ENCODE measurements at regions not wholly inside any gene's neighbourhood (a gene's known extent, or its start where the extent isn't known, plus 50 kb on each side); places are given as distances from the start of the nearest gene placed in this dataset.
"Not testable (repeated sequence)": the region's sequence is repeated elsewhere in the genome, so short reads cannot be mapped to it uniquely, and the experiment has no call there.

DNA sequence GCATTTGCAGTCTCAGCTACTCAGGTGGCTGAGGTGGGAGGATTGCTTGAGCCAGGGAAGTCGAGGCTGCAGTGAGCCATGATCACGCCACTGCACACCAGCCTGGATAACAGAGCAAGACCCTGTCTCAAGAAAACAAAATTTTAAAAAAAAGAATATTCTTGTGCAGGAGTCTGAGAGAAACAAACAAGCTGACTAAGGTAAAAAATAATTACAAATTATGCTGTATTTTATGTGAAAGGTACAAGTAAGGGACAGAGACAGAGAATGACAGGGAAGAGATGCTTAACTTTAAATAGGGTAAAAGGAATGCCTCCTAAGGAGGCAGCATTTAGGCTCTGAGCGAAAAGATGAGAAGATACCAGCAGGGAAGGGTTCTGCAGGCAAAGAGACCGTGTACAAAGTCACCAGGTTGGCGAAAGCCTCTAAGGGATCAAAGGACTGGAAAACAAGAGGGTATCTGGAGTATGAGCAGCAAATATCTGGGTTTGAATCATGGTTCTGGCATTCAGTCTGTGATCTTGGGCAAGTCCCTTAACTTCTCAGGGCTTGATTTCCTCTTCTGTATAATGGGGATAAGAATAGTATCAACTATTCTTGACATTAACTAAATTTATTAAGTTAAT lies 106.2 kb upstream of the RHOBTB1 start:
- no peak for TF ChIP-seq CTCF (IDR thresholded peaks at IDR 0.05; ENCODE audit: unreplicated experiment)
- H3K27me3 Mint-ChIP-seq (ENCODE audit: unreplicated experiment), result peaks cover 2% of the 10 kb centered on the region
- no peaks in the 10 kb centered on the region for H3K36me3 Mint-ChIP-seq (ENCODE audit: low read depth, unreplicated experiment)
- DNase-seq (ENCODE audit: low spot score), result no peak
- H3K27ac Mint-ChIP-seq (ENCODE audit: unreplicated experiment), result no peak overlapping the region
- no peaks in the 10 kb centered on the region for H3K4me1 Mint-ChIP-seq (ENCODE audit: unreplicated experiment)
- H3K4me3 Mint-ChIP-seq (ENCODE audit: unreplicated experiment), result no peak overlapping the region
- H3K9me3 Mint-ChIP-seq (ENCODE audit: unreplicated experiment), result no peaks in the 10 kb centered on the region

DNA sequence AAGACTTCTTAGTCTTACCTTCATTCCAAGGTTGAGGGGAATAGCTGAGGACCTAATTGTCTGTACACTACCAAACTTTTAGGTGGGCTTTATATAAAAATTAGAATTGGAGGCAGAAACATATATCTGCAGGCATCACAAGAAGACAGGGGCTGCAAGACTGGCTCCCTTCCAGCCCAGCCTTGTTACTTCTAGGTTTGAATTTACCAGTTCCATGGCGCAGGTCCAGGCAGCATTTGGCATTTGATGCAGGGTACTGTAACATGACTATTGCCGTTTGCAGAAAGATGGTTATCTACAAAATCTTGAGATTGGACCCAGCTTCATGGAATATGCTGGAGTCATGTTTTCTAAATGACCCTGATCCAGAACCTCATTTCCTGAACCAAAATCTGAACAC lies 105.4 kb upstream of the RHOBTB1 start:
- Mint-ChIP-seq H3K27me3 (ENCODE audit: unreplicated experiment) (peaks cover 2% of the 10 kb centered on the region), H3K36me3 (ENCODE audit: low read depth, unreplicated experiment) (no peaks in the 10 kb centered on the region), H3K27ac (ENCODE audit: unreplicated experiment) (no peak overlapping the region), H3K9me3 (ENCODE audit: unreplicated experiment) (no peaks in the 10 kb centered on the region), H3K4me1 (ENCODE audit: unreplicated experiment) (no peaks in the 10 kb centered on the region), H3K4me3 (ENCODE audit: unreplicated experiment) (no peak overlapping the region)
- no peak for DNase-seq (ENCODE audit: low spot score)
- no peak for TF ChIP-seq CTCF (IDR thresholded peaks at IDR 0.05; ENCODE audit: unreplicated experiment)

DNA sequence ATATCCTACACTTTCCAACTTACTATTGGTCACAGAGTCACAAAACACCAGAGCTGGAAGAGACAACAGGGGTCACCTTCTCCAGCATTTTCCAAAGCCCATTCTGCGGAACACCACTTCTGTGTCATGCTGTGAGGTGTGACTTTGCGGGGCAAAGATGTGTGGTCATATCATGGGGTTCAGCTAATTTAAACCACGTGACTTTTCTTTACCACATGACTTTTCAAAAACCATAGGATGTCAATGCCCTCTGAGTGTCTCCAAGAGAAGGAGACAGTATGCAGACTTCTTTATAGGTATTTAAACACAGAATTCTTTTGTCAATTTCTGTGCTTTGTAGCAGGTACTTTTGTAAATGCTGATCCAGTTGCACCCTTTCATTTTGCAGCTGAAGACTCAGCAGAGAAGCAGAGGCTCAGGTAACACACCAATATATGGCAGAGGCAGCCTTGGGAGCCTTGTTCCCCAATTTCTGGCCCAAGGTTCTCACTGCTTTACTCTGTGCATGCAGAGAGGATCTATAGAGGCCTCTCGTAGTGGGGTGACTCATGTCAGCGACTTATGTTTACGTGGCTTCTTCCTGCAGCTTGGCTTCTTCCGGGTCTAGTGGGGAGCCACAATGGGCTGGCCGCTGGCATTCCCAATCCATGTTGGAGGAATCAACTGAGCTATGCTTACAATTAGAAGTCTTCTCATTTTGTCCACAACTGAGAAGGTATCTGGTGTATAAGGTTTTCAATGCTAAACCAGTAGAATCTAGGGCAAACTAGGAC lies 104.0 kb upstream of the RHOBTB1 start:
- DNase-seq (ENCODE audit: low spot score), result no peak
- Mint-ChIP-seq H3K27me3 (ENCODE audit: unreplicated experiment) (peaks cover 2% of the 10 kb centered on the region), H3K9me3 (ENCODE audit: unreplicated experiment) (no peaks in the 10 kb centered on the region), H3K4me1 (ENCODE audit: unreplicated experiment) (no peaks in the 10 kb centered on the region), H3K27ac (ENCODE audit: unreplicated experiment) (no peak overlapping the region), H3K36me3 (ENCODE audit: low read depth, unreplicated experiment) (no peaks in the 10 kb centered on the region), H3K4me3 (ENCODE audit: unreplicated experiment) (no peak overlapping the region)
- no peak for TF ChIP-seq CTCF (IDR thresholded peaks at IDR 0.05; ENCODE audit: unreplicated experiment)

DNA sequence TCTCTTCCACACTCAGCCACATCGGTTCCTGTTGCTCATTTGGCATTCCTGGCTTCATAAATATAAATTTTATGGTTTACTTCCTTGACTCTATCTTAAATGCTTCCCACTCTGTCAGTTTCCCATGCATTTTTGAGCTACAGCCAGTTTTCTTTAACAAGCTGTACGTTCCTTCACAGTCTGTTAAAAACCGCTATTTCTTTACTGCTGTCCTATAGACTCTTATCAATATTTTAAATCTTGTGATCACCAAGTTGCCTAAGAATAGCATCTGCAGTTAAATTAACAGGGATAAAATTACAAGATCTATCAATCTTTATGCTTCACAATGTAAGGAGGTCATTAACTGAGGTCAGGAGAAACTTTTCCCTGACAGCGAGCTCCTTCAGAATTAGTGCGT lies 103.1 kb upstream of the RHOBTB1 start:
- Mint-ChIP-seq H3K4me1 (ENCODE audit: unreplicated experiment) (no peaks in the 10 kb centered on the region), H3K27ac (ENCODE audit: unreplicated experiment) (no peak overlapping the region), H3K9me3 (ENCODE audit: unreplicated experiment) (no peaks in the 10 kb centered on the region), H3K27me3 (ENCODE audit: unreplicated experiment) (peaks cover 2% of the 10 kb centered on the region), H3K36me3 (ENCODE audit: low read depth, unreplicated experiment) (no peaks in the 10 kb centered on the region), H3K4me3 (ENCODE audit: unreplicated experiment) (no peak overlapping the region)
- no peak for TF ChIP-seq CTCF (IDR thresholded peaks at IDR 0.05; ENCODE audit: unreplicated experiment)
- no peak for DNase-seq (ENCODE audit: low spot score)

GRCh38 chr10:61045480-61045879 lies 101.5 kb upstream of the RHOBTB1 start:
- not testable (repeated sequence) for H3K4me3 Mint-ChIP-seq (ENCODE audit: unreplicated experiment); H3K4me1 Mint-ChIP-seq (ENCODE audit: unreplicated experiment); H3K27ac Mint-ChIP-seq (ENCODE audit: unreplicated experiment); H3K27me3 Mint-ChIP-seq (ENCODE audit: unreplicated experiment); H3K36me3 Mint-ChIP-seq (ENCODE audit: low read depth, unreplicated experiment); H3K9me3 Mint-ChIP-seq (ENCODE audit: unreplicated experiment); DNase-seq (ENCODE audit: low spot score)
